ENCODE measurements at regions not wholly inside any gene's neighbourhood (a gene's known extent, or its start where the extent isn't known, plus 50 kb on each side); places are given as distances from the start of the nearest gene placed in this dataset.

GRCh38 chr5:12183003-12183402, 278.8 kb upstream of the CTNND2 start:
- no peak for TF ChIP-seq CTCF (conservative IDR thresholded peaks at IDR 0.05)
- TF ChIP-seq ZFX (IDR thresholded peaks at IDR 0.05), result no peak
